DND-41 (cell line): ENCODE measurements at regions not wholly inside any gene's neighbourhood (a gene's known extent, or its start where the extent isn't known, plus 50 kb on each side); places are given as distances from the start of the nearest gene placed in this dataset.

ENCODE experiments used
- ATAC-seq: fragments of 200-7000 bp; cut with Tn5 transposase; 3 replicates; pipeline ENCODE4 v1.9.1; 2021; ENCODE audit warnings: low read depth; ENCODE audit not compliant: insufficient read depth
- DNase-seq: peaks from one replicate; pipeline ENCODE4 v3.0.0-alpha.2; 2020
- H2AFZ ChIP-seq: 2 replicates; pipeline ENCODE4 v1.6.0; 2012; ENCODE audit warnings: low read depth, low read length
- H3K27ac ChIP-seq: 2 replicates; pipeline ENCODE4 v1.5.1; 2012; ENCODE audit warnings: low read length, inconsistent platforms
- H3K27me3 ChIP-seq: fragments of 200-600 bp; sonication (generic); 2 replicates; pipeline ENCODE4 v1.6.0; 2012; ENCODE audit warnings: low read length, mild to moderate bottlenecking, inconsistent platforms; ENCODE audit not compliant: insufficient read depth, poor library complexity
- H3K36me3 ChIP-seq: 2 replicates; pipeline ENCODE4 v1.5.1; 2012; ENCODE audit warnings: low read length, inconsistent platforms; ENCODE audit not compliant: insufficient read depth
- H3K4me1 ChIP-seq: 2 replicates; pipeline ENCODE4 v1.5.1; 2012; ENCODE audit warnings: mild to moderate bottlenecking, low read length; ENCODE audit not compliant: insufficient read depth
- H3K4me2 ChIP-seq: 2 replicates; pipeline ENCODE4 v1.6.0; 2012; ENCODE audit warnings: mild to moderate bottlenecking, moderate library complexity, low read length, inconsistent platforms; ENCODE audit not compliant: insufficient read depth
- H3K4me3 ChIP-seq, 2 experiments: fragments of 200-600 bp in 1 of 2; shearing (Covaris generic) in 1 of 2; 2 replicates each; pipeline ENCODE4 v1.5.1; 2012 to 2016; ENCODE audit warnings: inconsistent platforms in 2 of 2, low read length in 2 of 2, mild to moderate bottlenecking in 2 of 2, low read depth in 1 of 2, moderate library complexity in 1 of 2
- H3K79me2 ChIP-seq: 2 replicates; pipeline ENCODE4 v1.6.0; 2012; ENCODE audit warnings: low read length, inconsistent platforms; ENCODE audit not compliant: insufficient read depth
- H3K9ac ChIP-seq: 2 replicates; pipeline ENCODE4 v1.6.0; 2012; ENCODE audit warnings: low read depth, mild to moderate bottlenecking, inconsistent platforms, low read length, moderate library complexity
- H3K9me3 ChIP-seq: 2 replicates; pipeline ENCODE4 v1.5.1; 2012; ENCODE audit warnings: low read length, moderate library complexity, mild to moderate bottlenecking, inconsistent platforms; ENCODE audit not compliant: insufficient read depth, severe bottlenecking
- H4K20me1 ChIP-seq: 2 replicates; pipeline ENCODE4 v1.6.0; 2012; ENCODE audit warnings: low read length; ENCODE audit not compliant: insufficient read depth
- EZH2 ChIP-seq: IDR thresholded peaks from 3 replicates; pipeline ENCODE4 v1.6.1; 2012; ENCODE audit warnings: borderline replicate concordance, low read depth, mild to moderate bottlenecking, moderate library complexity, low read length, inconsistent platforms; ENCODE audit not compliant: severe bottlenecking
- TF ChIP-seq, protein P1 (sequence below): IDR thresholded peaks from 2 replicates; pipeline ENCODE4 v1.5.1; 2012; ENCODE audit warnings: borderline replicate concordance, low read length, moderate library complexity, mild to moderate bottlenecking; ENCODE audit not compliant: poor library complexity, severe bottlenecking; ENCODE audit errors: extremely low read depth

DNA sequence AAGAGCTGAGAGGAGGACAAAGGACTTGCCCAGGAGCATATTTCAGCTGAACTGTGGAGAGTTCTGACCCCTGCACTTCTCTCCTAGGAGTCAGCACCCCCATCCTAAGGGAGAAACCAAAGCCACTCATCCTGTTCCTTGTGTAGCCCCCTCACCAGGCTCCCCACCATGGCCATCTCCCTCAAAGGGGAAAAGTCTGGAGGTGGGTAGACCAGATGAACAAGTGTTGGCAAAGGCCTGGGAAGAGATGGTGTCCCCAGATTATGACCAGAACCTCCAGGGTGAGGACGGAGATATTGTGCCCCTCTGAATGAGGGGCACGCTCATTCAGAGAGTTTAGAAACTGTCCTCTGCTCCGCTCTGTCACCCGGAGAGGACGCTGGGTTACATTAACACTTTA lies 880.0 kb downstream of the BRD1 start:
- Histone ChIP-seq H3K4me2 (no peak overlapping the region), H3K27me3 (no peaks in the 10 kb centered on the region), H3K9ac (no peak overlapping the region), H3K36me3 (no peaks in the 10 kb centered on the region), H3K79me2 (no peaks in the 10 kb centered on the region), H3K4me1 (no peaks in the 10 kb centered on the region), H3K4me3 (no peak overlapping the region), H3K9me3 (no peaks in the 10 kb centered on the region), H4K20me1 (0 out of 2 replicates have a peak, but pooled peaks cover 3% of the 10 kb centered on the region), H2AFZ (no peak overlapping the region), H3K27ac (no peak overlapping the region)
- ATAC-seq (no peak), DNase-seq (no peak)
- TF ChIP-seq EZH2 = no peak
- TF ChIP-seq, protein P1, sequence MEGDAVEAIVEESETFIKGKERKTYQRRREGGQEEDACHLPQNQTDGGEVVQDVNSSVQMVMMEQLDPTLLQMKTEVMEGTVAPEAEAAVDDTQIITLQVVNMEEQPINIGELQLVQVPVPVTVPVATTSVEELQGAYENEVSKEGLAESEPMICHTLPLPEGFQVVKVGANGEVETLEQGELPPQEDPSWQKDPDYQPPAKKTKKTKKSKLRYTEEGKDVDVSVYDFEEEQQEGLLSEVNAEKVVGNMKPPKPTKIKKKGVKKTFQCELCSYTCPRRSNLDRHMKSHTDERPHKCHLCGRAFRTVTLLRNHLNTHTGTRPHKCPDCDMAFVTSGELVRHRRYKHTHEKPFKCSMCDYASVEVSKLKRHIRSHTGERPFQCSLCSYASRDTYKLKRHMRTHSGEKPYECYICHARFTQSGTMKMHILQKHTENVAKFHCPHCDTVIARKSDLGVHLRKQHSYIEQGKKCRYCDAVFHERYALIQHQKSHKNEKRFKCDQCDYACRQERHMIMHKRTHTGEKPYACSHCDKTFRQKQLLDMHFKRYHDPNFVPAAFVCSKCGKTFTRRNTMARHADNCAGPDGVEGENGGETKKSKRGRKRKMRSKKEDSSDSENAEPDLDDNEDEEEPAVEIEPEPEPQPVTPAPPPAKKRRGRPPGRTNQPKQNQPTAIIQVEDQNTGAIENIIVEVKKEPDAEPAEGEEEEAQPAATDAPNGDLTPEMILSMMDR = no peak

- H3K4me3 ChIP-seq = no peak overlapping the region
- TF ChIP-seq, protein P1 = no peak
- TF ChIP-seq EZH2 = no peak
- H3K79me2 ChIP-seq = no peaks in the 10 kb centered on the region
- peaks cover 3% of the 10 kb centered on the region; the same call in 1 of the 2 replicates for H4K20me1 ChIP-seq
- no peak overlapping the region for H3K4me2 ChIP-seq
- H3K9me3 ChIP-seq = no peaks in the 10 kb centered on the region
- no peaks in the 10 kb centered on the region for H3K4me1 ChIP-seq
- no peaks in the 10 kb centered on the region for H3K36me3 ChIP-seq
- H3K27me3 ChIP-seq = no peaks in the 10 kb centered on the region
- ATAC-seq (no peak), DNase-seq (no peak)
- H3K9ac ChIP-seq = no peak overlapping the region
- H2AFZ ChIP-seq = no peak overlapping the region
- H3K27ac ChIP-seq = no peak overlapping the region
Measured at GRCh38 chr22:48945621-48946458, 881.8 kb downstream of the BRD1 start.

DNA sequence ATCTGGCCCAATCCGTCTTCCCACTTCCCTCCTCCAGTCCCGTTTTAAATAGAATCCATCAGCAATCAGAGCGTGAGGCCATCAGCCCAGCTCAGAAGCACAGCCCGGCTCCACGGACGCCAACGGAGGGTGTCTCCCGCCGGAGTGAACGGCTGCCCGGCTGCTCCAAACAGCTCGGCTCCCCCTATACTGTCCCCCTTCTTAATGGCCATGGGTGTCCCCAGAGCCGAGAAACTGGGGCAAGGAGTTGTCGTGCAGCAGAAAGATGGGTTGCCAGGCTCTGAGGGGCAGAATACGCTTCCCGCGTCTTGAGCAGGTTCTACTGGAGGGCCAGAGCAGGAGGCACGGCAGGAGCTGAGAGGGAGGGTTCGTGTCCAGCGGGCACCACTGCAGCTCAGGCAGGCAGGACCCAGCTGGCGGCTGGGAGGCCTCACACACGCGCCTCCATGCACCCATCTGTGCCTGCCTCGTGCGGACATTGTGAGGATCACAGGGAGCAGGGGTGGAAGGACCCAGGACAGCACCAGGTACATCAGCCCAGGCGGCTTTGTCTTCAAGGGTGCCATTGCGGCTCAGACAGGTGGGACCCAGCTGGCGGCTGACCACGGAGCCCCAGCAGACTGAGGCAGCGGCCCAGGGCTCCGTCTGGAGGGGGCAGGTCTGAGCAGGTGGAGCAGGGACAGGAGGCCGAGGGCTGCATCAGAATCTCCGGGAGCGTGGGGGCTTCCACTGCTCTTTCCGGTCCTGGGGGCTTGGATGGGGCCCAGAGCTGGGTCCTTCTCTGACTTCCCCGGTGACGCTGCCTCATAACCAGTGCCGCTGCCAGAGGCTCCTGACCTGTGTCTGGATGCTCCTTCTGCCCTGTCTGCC lies 882.7 kb downstream of the BRD1 start:
- H3K27me3 ChIP-seq = no peaks in the 10 kb centered on the region
- H3K9ac ChIP-seq = no peak overlapping the region
- no peaks in the 10 kb centered on the region for H3K4me1 ChIP-seq
- no peaks in the 10 kb centered on the region for H3K9me3 ChIP-seq
- H3K79me2 ChIP-seq = no peaks in the 10 kb centered on the region
- no peaks in the 10 kb centered on the region for H3K36me3 ChIP-seq
- no peak for ATAC-seq
- no peak overlapping the region for H2AFZ ChIP-seq
- DNase-seq = no peak
- H3K4me2 ChIP-seq = no peak overlapping the region
- no peak for TF ChIP-seq EZH2
- TF ChIP-seq, protein P1 = no peak
- peaks cover 3% of the 10 kb centered on the region; the same call in 1 of the 2 replicates for H4K20me1 ChIP-seq
- H3K27ac ChIP-seq = no peak overlapping the region
- H3K4me3 ChIP-seq = no peak overlapping the region
